ENCODE measurements at regions not wholly inside any gene's neighbourhood (a gene's known extent, or its start where the extent isn't known, plus 50 kb on each side); places are given as distances from the start of the nearest gene placed in this dataset.

- TF ChIP-seq CTCF (IDR thresholded peaks at IDR 0.05) (no peak), POLR2A (IDR thresholded peaks at IDR 0.05) (no peak)
These were observed 1167.3 kb downstream of the TBC1D22A start for GRCh38 chr22:47929646-47930185.

Measured in esophagus squamous epithelium (tissue), 4 donors.